Caco-2 (cell line): ENCODE measurements at regions not wholly inside any gene's neighbourhood (a gene's known extent, or its start where the extent isn't known, plus 50 kb on each side); places are given as distances from the start of the nearest gene placed in this dataset.

ENCODE experiments used
- BruUV-seq: library from RNA; stranded (reverse); fragments of 400-500 nt; replicated peaks from 2 replicates; lab custom pipeline; 2021; lab: Mats Ljungman, UMichigan
- CTCF ChIA-PET: fragments of 300-600 bp; sonication (Branson Sonifier 250); formaldehyde crosslinking; loops from one replicate; lab custom pipeline; 2022; ENCODE audit warnings: antibody characterized with exemption; lab: Charles Lee
- POLR2A ChIA-PET: fragments of 300-600 bp; sonication (Branson Sonifier 250); formaldehyde crosslinking; loops from one replicate; lab custom pipeline; 2022; ENCODE audit warnings: antibody characterized with exemption; lab: Charles Lee
- DNase-seq, 2 experiments: peaks; one replicate each; pipeline versions ENCODE4 v3.0.0 to v3.0.0-alpha.2; 2020 to 2022
- H3K27me3 ChIP-seq: replicated peaks from 2 replicates; pipeline ENCODE4 v1.6.0; 2011; ENCODE audit warnings: low read length; ENCODE audit not compliant: control insufficient read depth, insufficient read depth
- H3K36me3 ChIP-seq: 2 replicates; pipeline ENCODE4 v1.5.1; 2011; ENCODE audit warnings: low read length; ENCODE audit not compliant: control insufficient read depth, insufficient read depth
- H3K4me1 ChIP-seq: fragments of 250-450 bp; sonication (Bioruptor Pico); 2 replicates; pipeline ENCODE4 v1.5.1; 2020; ENCODE audit warnings: mild to moderate bottlenecking
- H3K4me3 ChIP-seq: 2 replicates; pipeline ENCODE4 v1.5.1; 2011; ENCODE audit warnings: low read depth, mild to moderate bottlenecking, control low read depth, low read length
- H3K9me3 ChIP-seq: fragments of 250-450 bp; sonication (Bioruptor Pico); 2 replicates; pipeline ENCODE4 v1.5.1; 2020; ENCODE audit warnings: mild to moderate bottlenecking, moderate library complexity
- H3K27ac Mint-ChIP-seq: one replicate; pipeline ENCODE4 v1.8.0; 2022; ENCODE audit warnings: mixed read lengths; ENCODE audit not compliant: unreplicated experiment
- H3K27me3 Mint-ChIP-seq: one replicate; pipeline ENCODE4 v1.8.0; 2022; ENCODE audit warnings: mixed read lengths; ENCODE audit not compliant: insufficient read depth, unreplicated experiment
- H3K36me3 Mint-ChIP-seq: one replicate; pipeline ENCODE4 v1.8.0; 2022; ENCODE audit warnings: mild to moderate bottlenecking, mixed read lengths; ENCODE audit not compliant: insufficient read depth, unreplicated experiment
- H3K4me1 Mint-ChIP-seq: one replicate; pipeline ENCODE4 v1.8.0; 2022; ENCODE audit warnings: low read depth, mixed read lengths; ENCODE audit not compliant: unreplicated experiment
- H3K4me3 Mint-ChIP-seq: one replicate; pipeline ENCODE4 v1.8.0; 2022; ENCODE audit warnings: mild to moderate bottlenecking, moderate library complexity, mixed read lengths; ENCODE audit not compliant: unreplicated experiment
- H3K9me3 Mint-ChIP-seq: one replicate; pipeline ENCODE4 v1.8.0; 2022; ENCODE audit warnings: mixed read lengths; ENCODE audit not compliant: unreplicated experiment
- CTCF ChIP-seq, 2 experiments: fragments of 200-600 bp in 1 of 2; IDR thresholded peaks; 1 replicate in 1 of 2; 2 replicates in 1 of 2; pipeline versions ENCODE4 v1.5.1 to v1.8.0; 2011 to 2022; ENCODE audit warnings: antibody characterized with exemption in 1 of 2, control low read depth in 1 of 2, inconsistent platforms in 1 of 2, low read depth in 1 of 2, low read length in 1 of 2, mild to moderate bottlenecking in 1 of 2, moderate library complexity in 1 of 2; ENCODE audit not compliant: insufficient read depth in 1 of 2, severe bottlenecking in 1 of 2, unreplicated experiment in 1 of 2
- intact Hi-C: fragments of 100-400 bp; cut with micrococcal nuclease; formaldehyde crosslinking; loops from one replicate; pipeline ENCODE4 v1.10.0; 2022; ENCODE audit not compliant: unreplicated experiment

- intact Hi-C loops, result no loop called here
- Mint-ChIP-seq H3K9me3 (no peaks in the 10 kb centered on the region), H3K27me3 (peaks cover 5% of the 10 kb centered on the region), H3K27ac (no peak overlapping the region), H3K4me3 (no peak overlapping the region), H3K36me3 (no peaks in the 10 kb centered on the region), H3K4me1 (no peaks in the 10 kb centered on the region)
- ChIA-PET CTCF (no interaction called here), POLR2A (no interaction called here)
- no peaks in the 10 kb centered on the region for H3K27me3 ChIP-seq
- no peak for TF ChIP-seq CTCF (IDR thresholded peaks at IDR 0.05; ENCODE audit: insufficient read depth in 1 of 2, low read depth in 1 of 2, low read length in 1 of 2, severe bottlenecking in 1 of 2, unreplicated experiment in 1 of 2)
- no peak overlapping the region for H3K4me3 ChIP-seq
- no peaks in the 10 kb centered on the region for H3K4me1 ChIP-seq
- H3K36me3 ChIP-seq, result no peaks in the 10 kb centered on the region
- BruUV-seq, result no TSS peak
- no peaks in the 10 kb centered on the region for H3K9me3 ChIP-seq
- no peak for DNase-seq
These were observed 1087.1 kb downstream of the TBC1D22A start for GRCh38 chr22:47849576-47849975.

- Mint-ChIP-seq H3K4me3 (no peak overlapping the region), H3K27me3 (peaks cover 5% of the 10 kb centered on the region), H3K36me3 (no peaks in the 10 kb centered on the region), H3K9me3 (no peaks in the 10 kb centered on the region), H3K27ac (no peak overlapping the region), H3K4me1 (no peaks in the 10 kb centered on the region)
- H3K4me3 ChIP-seq, result no peak overlapping the region
- DNase-seq, result no peak
- H3K4me1 ChIP-seq, result no peaks in the 10 kb centered on the region
- no TSS peak for BruUV-seq
- intact Hi-C loops, result no loop called here
- TF ChIP-seq CTCF (IDR thresholded peaks at IDR 0.05; ENCODE audit: insufficient read depth in 1 of 2, low read depth in 1 of 2, low read length in 1 of 2, severe bottlenecking in 1 of 2, unreplicated experiment in 1 of 2), result no peak
- POLR2A ChIA-PET, result no interaction called here
- no peaks in the 10 kb centered on the region for H3K36me3 ChIP-seq
- no peaks in the 10 kb centered on the region for H3K9me3 ChIP-seq
- CTCF ChIA-PET, result no interaction called here
- H3K27me3 ChIP-seq, result no peaks in the 10 kb centered on the region
These were observed 1085.9 kb downstream of the TBC1D22A start for GRCh38 chr22:47848184-47848920.

- CTCF ChIA-PET, result no interaction called here
- no peaks in the 10 kb centered on the region for H3K4me1 ChIP-seq
- no peaks in the 10 kb centered on the region for H3K36me3 Mint-ChIP-seq
- H3K27me3 ChIP-seq, result no peaks in the 10 kb centered on the region
- H3K4me1 Mint-ChIP-seq, result no peaks in the 10 kb centered on the region
- no peak overlapping the region for H3K4me3 ChIP-seq
- no peaks in the 10 kb centered on the region for H3K9me3 Mint-ChIP-seq
- no peak overlapping the region for H3K4me3 Mint-ChIP-seq
- no peak for DNase-seq
- H3K9me3 ChIP-seq, result no peaks in the 10 kb centered on the region
- TF ChIP-seq CTCF (IDR thresholded peaks at IDR 0.05; ENCODE audit: insufficient read depth in 1 of 2, low read depth in 1 of 2, low read length in 1 of 2, severe bottlenecking in 1 of 2, unreplicated experiment in 1 of 2), result no peak
- no peak overlapping the region for H3K27ac Mint-ChIP-seq
- POLR2A ChIA-PET, result no interaction called here
- no peaks in the 10 kb centered on the region for H3K27me3 Mint-ChIP-seq
- no TSS peak for BruUV-seq
- H3K36me3 ChIP-seq, result no peaks in the 10 kb centered on the region
- intact Hi-C loops, result no loop called here
These were observed 1084.9 kb downstream of the TBC1D22A start for GRCh38 chr22:47847131-47847890.
